ENCODE measurements at regions not wholly inside any gene's neighbourhood (a gene's known extent, or its start where the extent isn't known, plus 50 kb on each side); places are given as distances from the start of the nearest gene placed in this dataset.

DNA sequence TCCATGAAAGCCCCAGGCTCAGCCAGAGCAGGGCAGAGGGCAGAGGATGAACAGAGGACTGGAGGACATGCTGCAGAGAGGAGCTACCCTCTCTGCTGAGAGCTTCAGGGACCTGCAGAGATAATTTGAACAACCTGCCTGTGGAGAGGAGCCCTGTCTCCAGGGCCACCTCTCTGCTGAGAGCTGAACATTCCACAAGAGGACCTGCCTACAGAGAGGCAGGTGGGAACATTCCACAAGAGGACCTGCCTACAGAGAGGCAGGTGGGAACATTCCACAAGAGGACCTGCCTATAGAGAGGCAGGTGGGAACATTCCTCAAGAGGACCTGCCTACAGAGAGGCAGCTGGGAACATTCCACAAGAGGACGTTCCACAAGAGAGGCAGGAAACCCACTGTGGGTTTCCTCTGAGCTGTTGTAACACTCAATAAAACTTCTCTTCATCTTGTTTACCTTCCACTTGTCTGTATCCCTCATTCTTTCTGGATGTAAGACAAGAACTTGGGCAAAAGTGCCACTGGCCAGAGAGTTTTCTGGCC, 551.9 kb upstream of the CA10 start:
- DNase-seq (ENCODE audit: low read depth, low spot score): no peak
- H3K4me1 ChIP-seq (ENCODE audit: control insufficient read depth, extremely low read depth, insufficient read depth, low read length): no peaks in the 10 kb centered on the region
- FAIRE-seq: no peak
- dilution Hi-C loops (cut with MboI; ENCODE audit: extremely low pct_ligation_motif_present, low sequenced_read_pairs): no loop called here
- H3K27ac ChIP-seq (ENCODE audit: control insufficient read depth, insufficient read depth, low read length): no peak overlapping the region
- no peak overlapping the region for H3K4me2 ChIP-seq (ENCODE audit: control insufficient read depth, extremely low read depth, insufficient read depth, low read depth, low read length)
- H3K36me3 ChIP-seq (ENCODE audit: control insufficient read depth in 2 of 2, extremely low read depth in 1 of 2, insufficient read depth in 2 of 2, low read length in 2 of 2): no peaks in the 10 kb centered on the region
- H3K9me3 ChIP-seq (ENCODE audit: control insufficient read depth, low read depth, low read length): no peaks in the 10 kb centered on the region
- no peaks in the 10 kb centered on the region for H4K20me1 ChIP-seq (ENCODE audit: control insufficient read depth, extremely low read depth, insufficient read depth, low read length)
- H3K79me2 ChIP-seq (ENCODE audit: control insufficient read depth, insufficient read depth, low read length): no peaks in the 10 kb centered on the region
- TF ChIP-seq, protein P1, sequence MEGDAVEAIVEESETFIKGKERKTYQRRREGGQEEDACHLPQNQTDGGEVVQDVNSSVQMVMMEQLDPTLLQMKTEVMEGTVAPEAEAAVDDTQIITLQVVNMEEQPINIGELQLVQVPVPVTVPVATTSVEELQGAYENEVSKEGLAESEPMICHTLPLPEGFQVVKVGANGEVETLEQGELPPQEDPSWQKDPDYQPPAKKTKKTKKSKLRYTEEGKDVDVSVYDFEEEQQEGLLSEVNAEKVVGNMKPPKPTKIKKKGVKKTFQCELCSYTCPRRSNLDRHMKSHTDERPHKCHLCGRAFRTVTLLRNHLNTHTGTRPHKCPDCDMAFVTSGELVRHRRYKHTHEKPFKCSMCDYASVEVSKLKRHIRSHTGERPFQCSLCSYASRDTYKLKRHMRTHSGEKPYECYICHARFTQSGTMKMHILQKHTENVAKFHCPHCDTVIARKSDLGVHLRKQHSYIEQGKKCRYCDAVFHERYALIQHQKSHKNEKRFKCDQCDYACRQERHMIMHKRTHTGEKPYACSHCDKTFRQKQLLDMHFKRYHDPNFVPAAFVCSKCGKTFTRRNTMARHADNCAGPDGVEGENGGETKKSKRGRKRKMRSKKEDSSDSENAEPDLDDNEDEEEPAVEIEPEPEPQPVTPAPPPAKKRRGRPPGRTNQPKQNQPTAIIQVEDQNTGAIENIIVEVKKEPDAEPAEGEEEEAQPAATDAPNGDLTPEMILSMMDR (optimal IDR thresholded peaks at IDR 0.05 in 1 of 3, IDR thresholded peaks at IDR 0.05 in 1 of 3, conservative IDR thresholded peaks at IDR 0.05 in 1 of 3; ENCODE audit: extremely low read depth in 1 of 3, insufficient read depth in 2 of 3, low read length in 3 of 3): no peak
- TF ChIP-seq EZH2 (IDR thresholded peaks at IDR 0.05; ENCODE audit: low read length): no peak
- no peak overlapping the region for H3K9ac ChIP-seq (ENCODE audit: control insufficient read depth, extremely low read depth, insufficient read depth, low read length)
- H3K27me3 ChIP-seq (ENCODE audit: control insufficient read depth, extremely low read depth, insufficient read depth, low read length): no peaks in the 10 kb centered on the region
- no peak overlapping the region for H3K4me3 ChIP-seq (ENCODE audit: control insufficient read depth in 2 of 3, extremely low read depth in 1 of 3, insufficient read depth in 2 of 3, low read depth in 1 of 3, low read length in 3 of 3)
- H3K9me1 ChIP-seq (ENCODE audit: control insufficient read depth, extremely low read depth, insufficient read depth, low read length): no peaks in the 10 kb centered on the region
- H2AFZ ChIP-seq (ENCODE audit: control insufficient read depth, low read length): no peak overlapping the region

DNA sequence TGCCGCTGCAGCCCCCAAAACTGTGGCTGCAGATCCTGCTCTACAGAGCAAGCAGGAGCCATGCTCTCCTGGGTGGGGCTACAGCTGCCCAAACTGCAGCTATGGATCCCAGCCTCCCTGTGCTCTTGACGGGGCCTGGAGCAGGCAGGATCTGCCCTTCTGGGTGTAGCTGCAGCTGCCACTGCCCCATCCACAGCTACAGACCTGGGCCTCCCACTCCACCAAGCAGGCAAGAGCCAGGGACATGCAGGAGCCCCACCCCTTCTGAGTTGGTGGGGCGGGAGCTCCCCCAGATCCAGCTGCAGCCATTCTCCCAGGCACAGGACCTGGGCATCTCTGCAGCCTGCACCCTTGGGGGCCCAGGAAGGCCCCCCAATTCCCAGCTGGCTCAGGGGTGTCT, 551.2 kb upstream of the CA10 start:
- Histone ChIP-seq H3K4me3 (ENCODE audit: control insufficient read depth in 2 of 3, extremely low read depth in 1 of 3, insufficient read depth in 2 of 3, low read depth in 1 of 3, low read length in 3 of 3) (no peak overlapping the region), H3K27me3 (ENCODE audit: control insufficient read depth, extremely low read depth, insufficient read depth, low read length) (no peaks in the 10 kb centered on the region), H2AFZ (ENCODE audit: control insufficient read depth, low read length) (no peak overlapping the region), H3K36me3 (ENCODE audit: control insufficient read depth in 2 of 2, extremely low read depth in 1 of 2, insufficient read depth in 2 of 2, low read length in 2 of 2) (no peaks in the 10 kb centered on the region), H3K9me1 (ENCODE audit: control insufficient read depth, extremely low read depth, insufficient read depth, low read length) (no peaks in the 10 kb centered on the region), H4K20me1 (ENCODE audit: control insufficient read depth, extremely low read depth, insufficient read depth, low read length) (no peaks in the 10 kb centered on the region), H3K9ac (ENCODE audit: control insufficient read depth, extremely low read depth, insufficient read depth, low read length) (no peak overlapping the region), H3K4me2 (ENCODE audit: control insufficient read depth, extremely low read depth, insufficient read depth, low read depth, low read length) (no peak overlapping the region), H3K9me3 (ENCODE audit: control insufficient read depth, low read depth, low read length) (no peaks in the 10 kb centered on the region), H3K27ac (ENCODE audit: control insufficient read depth, insufficient read depth, low read length) (no peak overlapping the region), H3K4me1 (ENCODE audit: control insufficient read depth, extremely low read depth, insufficient read depth, low read length) (no peaks in the 10 kb centered on the region), H3K79me2 (ENCODE audit: control insufficient read depth, insufficient read depth, low read length) (no peaks in the 10 kb centered on the region)
- no peak for DNase-seq (ENCODE audit: low read depth, low spot score)
- no peak for FAIRE-seq
- dilution Hi-C loops (cut with MboI; ENCODE audit: extremely low pct_ligation_motif_present, low sequenced_read_pairs): no loop called here
- TF ChIP-seq, protein P1 (optimal IDR thresholded peaks at IDR 0.05 in 1 of 3, IDR thresholded peaks at IDR 0.05 in 1 of 3, conservative IDR thresholded peaks at IDR 0.05 in 1 of 3; ENCODE audit: extremely low read depth in 1 of 3, insufficient read depth in 2 of 3, low read length in 3 of 3): no peak
- no peak for TF ChIP-seq EZH2 (IDR thresholded peaks at IDR 0.05; ENCODE audit: low read length)
